GM20000 (cell line): ENCODE measurements at regions not wholly inside any gene's neighbourhood (a gene's known extent, or its start where the extent isn't known, plus 50 kb on each side); places are given as distances from the start of the nearest gene placed in this dataset.

Source experiments
- DNase-seq: peaks from one replicate; pipeline ENCODE4 v3.0.0; 2012; ENCODE audit warnings: low spot score
- TF ChIP-seq, protein P1 (sequence below): IDR thresholded peaks from 2 replicates; pipeline ENCODE4 v1.5.1; 2012; ENCODE audit warnings: mild to moderate bottlenecking, control low read depth; ENCODE audit errors: extremely low read depth, missing control alignments

GRCh38 chr3:135706758-135707375, 258.7 kb upstream of the PPP2R3A start:
- TF ChIP-seq, protein P1, sequence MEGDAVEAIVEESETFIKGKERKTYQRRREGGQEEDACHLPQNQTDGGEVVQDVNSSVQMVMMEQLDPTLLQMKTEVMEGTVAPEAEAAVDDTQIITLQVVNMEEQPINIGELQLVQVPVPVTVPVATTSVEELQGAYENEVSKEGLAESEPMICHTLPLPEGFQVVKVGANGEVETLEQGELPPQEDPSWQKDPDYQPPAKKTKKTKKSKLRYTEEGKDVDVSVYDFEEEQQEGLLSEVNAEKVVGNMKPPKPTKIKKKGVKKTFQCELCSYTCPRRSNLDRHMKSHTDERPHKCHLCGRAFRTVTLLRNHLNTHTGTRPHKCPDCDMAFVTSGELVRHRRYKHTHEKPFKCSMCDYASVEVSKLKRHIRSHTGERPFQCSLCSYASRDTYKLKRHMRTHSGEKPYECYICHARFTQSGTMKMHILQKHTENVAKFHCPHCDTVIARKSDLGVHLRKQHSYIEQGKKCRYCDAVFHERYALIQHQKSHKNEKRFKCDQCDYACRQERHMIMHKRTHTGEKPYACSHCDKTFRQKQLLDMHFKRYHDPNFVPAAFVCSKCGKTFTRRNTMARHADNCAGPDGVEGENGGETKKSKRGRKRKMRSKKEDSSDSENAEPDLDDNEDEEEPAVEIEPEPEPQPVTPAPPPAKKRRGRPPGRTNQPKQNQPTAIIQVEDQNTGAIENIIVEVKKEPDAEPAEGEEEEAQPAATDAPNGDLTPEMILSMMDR, result no peak
- DNase-seq, result no peak

DNA sequence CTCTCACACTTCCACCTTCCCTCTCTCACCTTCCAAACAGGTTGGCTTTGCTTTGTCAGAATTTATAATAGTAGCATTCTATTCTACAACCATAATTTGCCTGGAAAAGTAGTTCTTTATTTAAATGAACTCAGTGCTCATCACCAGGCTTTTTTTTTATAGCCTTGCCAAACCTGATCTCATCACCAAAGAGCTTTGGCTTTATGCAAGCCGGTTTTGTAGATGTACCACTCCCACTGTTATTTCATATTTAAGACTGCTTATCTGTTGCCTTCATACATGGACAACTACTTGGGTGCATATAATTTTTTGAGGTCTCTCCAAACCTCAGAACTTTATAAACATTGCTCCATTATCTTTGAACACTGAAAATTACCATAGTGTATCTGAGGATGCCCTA, 246.1 kb upstream of the PPP2R3A start:
- DNase-seq, result no peak
- TF ChIP-seq, protein P1, result no peak

GRCh38 chr3:135728007-135728721, 237.4 kb upstream of the PPP2R3A start:
- DNase-seq, result no peak
- TF ChIP-seq, protein P1, result no peak

DNA sequence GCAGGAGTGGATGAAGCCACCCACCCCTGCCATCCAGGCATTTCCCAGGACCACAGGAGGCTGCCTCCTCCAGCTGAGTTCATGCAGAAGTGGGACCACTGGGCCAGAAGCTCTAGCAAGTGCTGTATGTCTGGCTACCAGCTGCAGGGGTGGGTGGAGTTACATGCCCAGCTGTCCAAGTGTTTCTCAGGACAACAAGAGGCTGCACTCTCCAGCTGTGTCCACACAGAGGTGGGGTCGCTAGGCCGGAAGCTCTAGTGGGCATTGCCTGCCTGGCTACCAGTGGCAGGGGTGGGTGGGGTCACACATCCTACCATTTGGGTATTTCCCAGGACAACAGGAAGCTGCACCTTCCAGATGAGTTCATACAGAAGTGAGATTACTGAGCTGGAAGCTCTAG, 234.0 kb upstream of the PPP2R3A start:
- DNase-seq, result no peak

DNA sequence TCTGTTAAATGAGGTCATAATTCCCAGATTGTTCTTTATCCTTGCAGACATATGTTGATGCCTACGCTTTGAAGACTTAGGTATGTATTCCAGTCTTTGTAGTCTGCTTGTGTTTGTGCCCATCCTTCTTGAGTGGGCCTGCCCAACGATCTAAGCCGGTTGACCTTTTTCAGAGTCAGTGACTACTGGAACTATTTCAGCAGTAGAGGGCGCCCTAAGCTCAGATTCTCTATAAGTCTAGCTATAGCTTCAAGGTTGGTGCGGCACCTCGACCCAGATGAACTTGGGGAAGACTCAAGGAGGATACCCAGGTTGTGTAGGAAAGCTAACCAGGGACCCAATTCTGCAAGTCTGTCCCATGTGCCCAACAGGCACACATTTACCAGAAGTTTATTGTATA, 228.8 kb upstream of the PPP2R3A start:
- TF ChIP-seq, protein P1, result no peak
- DNase-seq, result no peak

More for the DNA sequence above, 234.0 kb upstream of the PPP2R3A start:
- TF ChIP-seq, protein P1, result no peak

DNA sequence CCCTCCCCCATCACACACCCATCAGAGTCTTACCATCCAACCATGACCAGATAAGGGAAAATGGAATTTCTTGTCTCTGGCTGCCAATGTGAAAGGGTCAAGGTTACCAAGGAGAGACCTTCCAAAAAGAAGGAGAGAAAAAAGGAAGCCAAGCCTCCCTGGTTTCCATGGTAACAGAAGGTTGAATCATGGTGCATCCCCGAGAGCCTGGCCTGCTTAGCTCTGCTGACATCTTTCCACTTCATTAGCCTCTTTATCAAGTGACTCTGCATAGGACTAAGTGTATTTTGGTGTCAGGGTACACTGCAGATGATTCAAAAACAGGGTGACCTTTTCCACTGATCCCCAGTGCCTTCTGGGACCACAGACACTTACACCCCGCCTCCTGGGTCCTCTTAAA, 225.7 kb upstream of the PPP2R3A start:
- TF ChIP-seq, protein P1, result no peak
- DNase-seq, result no peak

DNA sequence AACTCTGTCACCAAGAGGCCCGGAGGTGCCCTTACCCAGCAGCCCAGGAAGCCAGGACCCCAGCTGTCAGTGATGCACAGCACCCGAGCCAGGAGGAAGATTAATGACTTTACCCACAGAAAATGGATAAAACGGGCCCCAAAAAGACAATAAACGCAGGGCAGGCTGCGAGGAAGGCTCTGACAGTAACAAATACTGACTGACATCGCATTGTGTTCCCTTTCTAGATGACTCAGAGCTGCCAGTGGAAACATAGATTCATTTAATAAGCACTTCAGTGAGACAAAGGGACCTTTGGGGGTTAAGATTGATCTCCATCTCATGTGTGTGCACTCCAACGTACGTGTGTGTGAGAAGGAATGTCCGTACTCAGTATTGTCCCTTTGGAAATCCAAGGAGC, 225.3 kb upstream of the PPP2R3A start:
- no peak for DNase-seq
- TF ChIP-seq, protein P1, result no peak
